BLaER1 treated with 17β-estradiol and CSF1 and Interleukin-3, amounts not matched to agents 10 nM and 100 nM (cell line): ENCODE measurements at regions not wholly inside any gene's neighbourhood (a gene's known extent, or its start where the extent isn't known, plus 50 kb on each side); places are given as distances from the start of the nearest gene placed in this dataset.

Source experiments
- H3K27ac ChIP-seq, 11 experiments: shearing (Covaris generic); formaldehyde crosslinking; 2 replicates each; pipeline ENCODE4 v1.8.1; 2022
- H3K27me3 ChIP-seq, 11 experiments: shearing (Covaris generic); formaldehyde crosslinking; 2 replicates each; pipeline ENCODE4 v1.8.1; 2022
- H3K36me3 ChIP-seq, 11 experiments: shearing (Covaris generic); formaldehyde crosslinking; 2 replicates each; pipeline ENCODE4 v1.8.1; 2022
- H3K4me1 ChIP-seq, 10 experiments: shearing (Covaris generic); formaldehyde crosslinking; 2 replicates each; pipeline ENCODE4 v1.8.1; 2022
- H3K4me2 ChIP-seq, 11 experiments: shearing (Covaris generic); formaldehyde crosslinking; 2 replicates each; pipeline ENCODE4 v1.8.1; 2022
- H3K4me3 ChIP-seq, 10 experiments: shearing (Covaris generic); formaldehyde crosslinking; 2 replicates each; pipeline ENCODE4 v1.8.1; 2022
- H3K9ac ChIP-seq, 11 experiments: shearing (Covaris generic); formaldehyde crosslinking; 2 replicates each; pipeline ENCODE4 v1.8.1; 2022
- H3K9me3 ChIP-seq, 11 experiments: shearing (Covaris generic); formaldehyde crosslinking; replicated peaks in 1 of 11; 2 replicates each; pipeline ENCODE4 v1.8.1; 2022
- H4K20me1 ChIP-seq, 11 experiments: shearing (Covaris generic); formaldehyde crosslinking; 2 replicates each; pipeline ENCODE4 v1.8.1; 2022
- Cebpa-rat ChIP-seq, 11 experiments: shearing (Covaris generic); IDR thresholded peaks; 2 replicates each; pipeline ENCODE4 v1.8.1; 2022

DNA sequence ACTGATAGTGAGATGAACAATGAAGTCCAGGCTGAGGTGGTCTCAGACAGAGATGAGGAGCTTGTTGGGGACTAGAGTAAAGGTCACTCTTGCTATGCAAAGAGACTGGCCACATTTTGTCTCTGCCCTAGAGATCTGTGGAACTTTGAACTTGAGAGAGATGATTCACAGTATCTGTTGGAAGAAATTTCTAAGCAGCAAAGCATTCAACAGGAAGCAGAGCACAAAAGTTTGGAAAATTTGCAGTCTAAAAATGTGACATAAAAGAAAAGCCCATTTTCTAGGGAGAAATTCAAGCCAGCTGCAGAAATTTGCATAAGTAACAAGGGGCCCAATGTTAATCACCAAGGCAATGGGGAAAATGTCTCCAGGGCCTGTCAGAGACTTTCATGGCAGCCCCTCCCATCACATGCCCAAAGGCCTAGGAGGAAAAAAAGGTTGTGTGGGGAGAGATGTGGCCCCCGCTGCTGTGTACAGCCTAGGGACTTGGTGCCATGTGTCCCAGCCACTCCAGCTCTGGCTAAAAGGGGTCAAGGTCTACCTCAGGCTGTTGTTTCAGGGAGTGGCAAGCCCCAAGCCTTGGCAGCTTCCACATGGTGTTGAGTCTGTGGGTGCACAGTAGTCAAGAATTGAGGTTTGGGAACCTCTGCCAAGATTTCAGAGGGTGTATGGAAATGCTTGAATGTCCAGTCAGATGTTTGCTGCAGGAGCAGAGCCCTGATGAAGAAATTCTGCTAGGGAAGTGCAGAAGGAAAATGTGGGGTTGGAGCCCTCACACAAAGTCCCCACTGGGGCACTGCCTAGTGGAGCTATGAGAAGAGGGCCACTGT lies 262.8 kb downstream of the DKK2 start:
- peaks cover 11 to 67% (median 16%) of the 10 kb centered on the region in 11 experiments; a peak in 20 of 22 replicates for H3K9me3 ChIP-seq
- no peak for TF ChIP-seq Cebpa-rat (IDR thresholded peaks at IDR 0.05)

GRCh38 chr4:106767991-106768390 lies 268.1 kb downstream of the DKK2 start:
- no peak for TF ChIP-seq Cebpa-rat (IDR thresholded peaks at IDR 0.05)
- Histone ChIP-seq H3K4me1 (peaks cover 0 to 12% (median 9%) of the 10 kb centered on the region in 10 experiments; a peak in 14 of 20 replicates), H3K27ac (no peak overlapping the region)

More for the DNA sequence above, 262.8 kb downstream of the DKK2 start:
- Histone ChIP-seq H3K4me2 (peak overlapping the region in 8 of 11 experiments; percentile 29 to 74 (median 61); a peak in 16 of 22 replicates), H3K9ac (peak overlapping the region in 1 of 11 experiments; percentile 15; a peak in 1 of 22 replicates), H3K27me3 (no peaks in the 10 kb centered on the region), H3K4me3 (peak overlapping the region in 2 of 10 experiments; percentile 29 to 46; a peak in 3 of 20 replicates), H3K27ac (peak overlapping the region in 9 of 11 experiments; percentile 17 to 90 (median 85); a peak in 15 of 22 replicates), H4K20me1 (no peaks in the 10 kb centered on the region), H3K4me1 (peaks cover 13 to 49% (median 33%) of the 10 kb centered on the region in 10 experiments; a peak in 19 of 20 replicates), H3K36me3 (no peaks in the 10 kb centered on the region)

DNA sequence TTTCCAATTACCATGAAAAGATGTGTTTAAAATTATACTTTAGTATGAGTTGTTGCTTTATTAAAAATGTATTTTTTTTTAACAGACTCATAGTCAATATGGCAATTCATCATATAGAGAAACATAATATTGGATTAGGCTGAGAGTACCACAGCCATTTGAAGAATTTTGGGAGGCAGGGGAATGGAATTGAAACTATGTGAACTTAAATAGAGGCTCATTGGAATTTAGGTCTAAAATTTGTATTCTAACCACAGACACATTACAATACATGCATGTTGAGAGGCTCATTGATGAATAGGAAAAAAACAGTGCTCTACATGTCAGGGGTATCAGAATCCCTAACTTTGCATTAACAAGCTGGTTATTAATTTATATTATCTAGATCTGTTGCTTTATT lies 269.6 kb downstream of the DKK2 start:
- Histone ChIP-seq H3K4me1 (peaks cover 0 to 5% (median 0%) of the 10 kb centered on the region in 10 experiments; a peak in 1 of 20 replicates), H3K4me2 (no peak overlapping the region), H3K4me3 (no peak overlapping the region), H3K36me3 (no peaks in the 10 kb centered on the region), H4K20me1 (no peaks in the 10 kb centered on the region), H3K27me3 (no peaks in the 10 kb centered on the region), H3K27ac (no peak overlapping the region), H3K9me3 (peaks cover 0 to 30% (median 0%) of the 10 kb centered on the region in 11 experiments; a peak in 9 of 22 replicates), H3K9ac (no peak overlapping the region)
- TF ChIP-seq Cebpa-rat (IDR thresholded peaks at IDR 0.05), result no peak

More at GRCh38 chr4:106767991-106768390, 268.1 kb downstream of the DKK2 start:
- H3K36me3 ChIP-seq, result no peaks in the 10 kb centered on the region
- no peak overlapping the region for H3K9ac ChIP-seq
- H3K4me2 ChIP-seq, result no peak overlapping the region
- H3K9me3 ChIP-seq, result peaks cover 0 to 38% (median 0%) of the 10 kb centered on the region in 11 experiments; a peak in 10 of 22 replicates
- no peaks in the 10 kb centered on the region for H3K27me3 ChIP-seq
- H4K20me1 ChIP-seq, result no peaks in the 10 kb centered on the region
- H3K4me3 ChIP-seq, result no peak overlapping the region

DNA sequence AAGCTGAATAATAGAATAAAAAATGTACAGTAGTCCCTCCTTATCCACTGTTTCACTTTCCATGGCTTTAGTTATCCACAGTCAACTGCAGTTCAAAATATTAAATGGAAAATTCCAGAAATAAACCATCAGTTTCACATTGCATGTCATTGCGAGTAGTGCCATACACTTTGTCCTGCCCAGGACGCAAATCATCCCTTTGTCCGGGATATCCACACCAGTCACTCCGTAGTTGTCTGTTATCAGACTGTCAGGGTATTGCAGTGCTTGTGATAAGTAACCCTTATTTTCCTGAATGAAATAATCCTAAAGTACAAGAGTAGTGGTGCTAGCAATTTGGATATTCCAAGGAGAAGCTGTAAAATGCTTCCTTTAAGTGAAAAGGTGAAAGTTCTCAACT lies 271.3 kb downstream of the DKK2 start:
- H3K36me3 ChIP-seq, result no peaks in the 10 kb centered on the region
- no peak for TF ChIP-seq Cebpa-rat (IDR thresholded peaks at IDR 0.05)
- no peak overlapping the region for H3K27ac ChIP-seq
- H3K4me1 ChIP-seq, result peaks cover 0 to 5% (median 0%) of the 10 kb centered on the region in 10 experiments; a peak in 1 of 20 replicates
- peaks cover 0 to 16% (median 0%) of the 10 kb centered on the region in 11 experiments; a peak in 9 of 22 replicates for H3K9me3 ChIP-seq
- no peaks in the 10 kb centered on the region for H4K20me1 ChIP-seq
- H3K27me3 ChIP-seq, result no peaks in the 10 kb centered on the region
- H3K4me2 ChIP-seq, result no peak overlapping the region
- H3K4me3 ChIP-seq, result no peak overlapping the region
- H3K9ac ChIP-seq, result no peak overlapping the region

DNA sequence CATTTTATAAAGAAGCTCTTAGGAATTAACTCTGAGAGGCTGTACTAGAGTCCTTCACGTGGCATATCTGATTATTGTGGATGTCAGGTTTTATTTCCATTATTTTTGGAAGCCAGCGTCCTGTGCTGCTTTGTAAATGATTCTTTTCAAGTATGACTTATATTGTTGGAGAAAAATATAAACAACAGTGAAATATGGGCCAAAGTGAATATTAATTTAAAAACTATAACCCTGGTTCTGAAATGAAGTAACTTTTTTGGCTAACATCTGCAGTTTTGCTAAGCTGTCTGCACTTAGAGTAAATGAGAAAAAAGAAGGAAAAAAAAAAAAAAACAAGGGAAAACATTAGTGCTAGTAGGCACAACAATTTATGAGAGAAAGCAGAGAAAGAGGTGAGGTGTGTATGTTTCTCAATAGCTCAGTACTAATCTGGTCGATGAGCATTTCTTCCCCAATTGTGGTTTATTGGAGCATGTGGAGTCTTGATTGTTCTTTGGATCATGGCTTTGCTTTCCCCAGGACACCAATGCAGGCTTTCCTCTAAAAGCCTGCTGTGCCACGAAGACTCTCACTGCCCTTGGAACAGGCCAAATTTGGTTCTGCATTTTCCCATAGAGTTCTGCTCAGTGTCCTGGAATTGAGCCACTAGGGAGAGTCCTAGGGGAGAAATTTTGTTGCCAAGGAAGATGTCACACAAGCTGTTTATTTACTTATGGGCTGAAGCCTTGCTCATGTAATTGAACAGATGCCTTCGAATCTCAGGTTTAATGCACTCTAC lies 273.3 kb downstream of the DKK2 start:
- no peak overlapping the region for H3K4me3 ChIP-seq
- H3K4me1 ChIP-seq, result peaks cover 0 to 5% (median 0%) of the 10 kb centered on the region in 10 experiments; a peak in 4 of 20 replicates
- no peaks in the 10 kb centered on the region for H3K9me3 ChIP-seq
- no peak for TF ChIP-seq Cebpa-rat (IDR thresholded peaks at IDR 0.05)
- no peaks in the 10 kb centered on the region for H4K20me1 ChIP-seq
- no peaks in the 10 kb centered on the region for H3K27me3 ChIP-seq
- no peak overlapping the region for H3K9ac ChIP-seq
- no peak overlapping the region for H3K27ac ChIP-seq
- H3K36me3 ChIP-seq, result no peaks in the 10 kb centered on the region
- no peak overlapping the region for H3K4me2 ChIP-seq

DNA sequence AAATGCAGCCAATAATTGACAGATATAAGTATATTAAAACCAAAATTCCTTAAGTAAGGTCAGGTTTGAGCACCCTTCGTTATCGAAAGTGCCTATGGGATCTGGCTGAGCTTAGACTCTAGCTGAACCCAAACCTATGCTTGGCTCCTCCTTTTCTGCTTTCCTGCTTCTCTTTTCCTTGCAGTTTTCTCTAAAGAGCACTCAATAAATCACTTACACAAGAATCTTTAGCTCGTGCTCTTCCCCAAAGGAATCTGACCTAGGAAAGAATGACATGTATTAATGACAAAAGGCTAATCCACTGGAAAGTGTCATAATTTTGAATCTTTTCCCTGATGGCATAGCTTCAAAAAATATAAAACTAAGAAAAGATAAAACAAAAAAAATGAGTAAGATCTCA lies 282.7 kb downstream of the DKK2 start:
- H3K36me3 ChIP-seq, result no peaks in the 10 kb centered on the region
- no peak overlapping the region for H3K27ac ChIP-seq
- H3K4me1 ChIP-seq, result peaks cover 0 to 8% (median 0%) of the 10 kb centered on the region in 10 experiments; a peak in 4 of 20 replicates
- H3K4me3 ChIP-seq, result no peak overlapping the region
- no peak overlapping the region for H3K9ac ChIP-seq
- no peaks in the 10 kb centered on the region for H4K20me1 ChIP-seq
- H3K4me2 ChIP-seq, result no peak overlapping the region
- TF ChIP-seq Cebpa-rat (IDR thresholded peaks at IDR 0.05), result no peak
- no peaks in the 10 kb centered on the region for H3K27me3 ChIP-seq
- H3K9me3 ChIP-seq, result peaks cover 0 to 21% (median 0%) of the 10 kb centered on the region in 11 experiments; a peak in 5 of 22 replicates

DNA sequence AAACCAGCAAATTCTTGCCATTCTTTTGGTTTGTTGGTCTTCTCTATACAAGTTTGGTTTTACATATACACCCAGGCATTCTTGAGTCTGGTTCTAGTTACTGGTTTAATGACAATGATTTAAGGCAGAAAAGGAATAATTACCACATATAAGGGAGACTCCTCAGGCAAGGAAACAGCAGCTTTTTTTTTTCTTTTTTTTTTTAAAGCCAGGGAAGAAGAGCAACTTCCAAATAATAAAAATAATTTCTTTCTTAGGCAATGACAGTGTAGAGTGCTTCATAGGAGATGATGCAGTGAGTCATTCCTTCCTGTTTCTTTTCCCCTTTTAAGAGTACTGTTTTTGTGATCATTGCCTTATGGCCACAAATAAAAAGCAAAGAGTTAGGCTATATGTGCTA lies 289.7 kb downstream of the DKK2 start:
- Histone ChIP-seq H3K27ac (peak overlapping the region in 10 of 11 experiments; percentile 8 to 75 (median 59); a peak in 17 of 22 replicates), H4K20me1 (no peaks in the 10 kb centered on the region), H3K4me2 (peak overlapping the region in 8 of 11 experiments; percentile 46 to 63 (median 58); a peak in 15 of 22 replicates), H3K4me1 (peaks cover 0 to 24% (median 17%) of the 10 kb centered on the region in 10 experiments; a peak in 13 of 20 replicates), H3K4me3 (no peak overlapping the region; a peak in 1 of 20 replicates), H3K9ac (peak overlapping the region in 1 of 11 experiments; percentile 1; a peak in 1 of 22 replicates), H3K27me3 (no peaks in the 10 kb centered on the region), H3K36me3 (no peaks in the 10 kb centered on the region), H3K9me3 (peaks cover 0 to 20% (median 0%) of the 10 kb centered on the region in 11 experiments; a peak in 8 of 22 replicates)
- TF ChIP-seq Cebpa-rat (IDR thresholded peaks at IDR 0.05), result no peak

DNA sequence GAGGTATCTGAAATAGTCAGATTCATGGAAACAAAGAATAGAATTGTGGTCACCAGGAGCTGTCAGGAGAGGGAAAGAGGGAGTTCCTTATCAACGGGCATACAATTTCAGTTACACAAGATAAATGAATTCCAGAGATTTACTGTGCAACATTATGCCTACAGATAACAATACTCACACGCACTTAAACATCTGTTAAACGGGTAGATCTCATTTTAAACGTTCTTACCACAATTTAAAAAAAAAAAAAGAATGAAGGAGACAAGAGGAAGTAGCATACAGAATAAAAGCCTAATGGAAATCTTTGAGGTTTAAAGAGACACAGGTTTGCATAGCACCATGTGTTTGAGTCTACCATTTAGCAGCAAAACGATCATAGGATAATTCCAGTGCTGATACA lies 298.0 kb downstream of the DKK2 start:
- Histone ChIP-seq H3K4me3 (no peak overlapping the region), H3K36me3 (no peaks in the 10 kb centered on the region), H3K9ac (no peak overlapping the region), H3K27me3 (no peaks in the 10 kb centered on the region), H3K27ac (no peak overlapping the region), H3K9me3 (0 out of 22 replicates have a peak, but pooled peaks cover 0 to 3% (median 0%) of the 10 kb centered on the region in 11 experiments), H4K20me1 (no peaks in the 10 kb centered on the region), H3K4me2 (no peak overlapping the region), H3K4me1 (peaks cover 0 to 15% (median 5%) of the 10 kb centered on the region in 10 experiments; a peak in 6 of 20 replicates)
- TF ChIP-seq Cebpa-rat (IDR thresholded peaks at IDR 0.05), result no peak
